ENCODE measurements at regions not wholly inside any gene's neighbourhood (a gene's known extent, or its start where the extent isn't known, plus 50 kb on each side); places are given as distances from the start of the nearest gene placed in this dataset.
A peak's percentile ranks its signal among the peaks of the same experiment; 100 is the strongest.
"Not testable (repeated sequence)": the region's sequence is repeated elsewhere in the genome, so short reads cannot be mapped to it uniquely, and the experiment has no call there.

- DNase-seq, result peak; percentile 82
These were observed 541.2 kb downstream of the NUP35 start for GRCh38 chr2:183665425-183665824.

GRCh38 chr2:183666031-183666430, 541.8 kb downstream of the NUP35 start:
- no peak for DNase-seq

- no peak for DNase-seq
These were observed 547.0 kb downstream of the NUP35 start for GRCh38 chr2:183671233-183671632.

- no peak for DNase-seq
These were observed 554.7 kb downstream of the NUP35 start for GRCh38 chr2:183678908-183679307.

GRCh38 chr2:183680573-183680972, 556.3 kb downstream of the NUP35 start:
- no peak for DNase-seq

- DNase-seq, result no peak
These were observed 560.4 kb downstream of the NUP35 start for GRCh38 chr2:183684686-183685085.

GRCh38 chr2:183696028-183696427, 571.8 kb downstream of the NUP35 start:
- DNase-seq, result no peak

- DNase-seq, result no peak
These were observed 585.6 kb downstream of the NUP35 start for GRCh38 chr2:183709829-183710228.

- no peak for DNase-seq
These were observed 594.0 kb downstream of the NUP35 start for GRCh38 chr2:183718246-183718645.

- DNase-seq, result no peak
These were observed 599.0 kb downstream of the NUP35 start for GRCh38 chr2:183723278-183723677.

- no peak for DNase-seq
These were observed 605.1 kb downstream of the NUP35 start for GRCh38 chr2:183729380-183729779.

- no peak for DNase-seq
These were observed 616.0 kb downstream of the NUP35 start for GRCh38 chr2:183740241-183740640.

GRCh38 chr2:183752571-183752970, 628.3 kb downstream of the NUP35 start:
- no peak for DNase-seq

GRCh38 chr2:183759033-183759432, 634.8 kb downstream of the NUP35 start:
- no peak for DNase-seq

GRCh38 chr2:183773775-183774174, 649.5 kb downstream of the NUP35 start:
- DNase-seq, result no peak

- no peak for DNase-seq
These were observed 655.8 kb downstream of the NUP35 start for GRCh38 chr2:183780072-183780471.

- DNase-seq, result no peak
These were observed 658.2 kb downstream of the NUP35 start for GRCh38 chr2:183782436-183782835.

- DNase-seq, result not testable (repeated sequence)
These were observed 664.6 kb downstream of the NUP35 start for GRCh38 chr2:183788796-183789195.

GRCh38 chr2:183792165-183792924, 668.1 kb downstream of the NUP35 start:
- not testable (repeated sequence) for DNase-seq

GRCh38 chr2:183798535-183798934, 674.3 kb downstream of the NUP35 start:
- no peak for DNase-seq

- DNase-seq, result no peak
These were observed 675.5 kb downstream of the NUP35 start for GRCh38 chr2:183799761-183800160.

GRCh38 chr2:183803596-183803995, 679.4 kb downstream of the NUP35 start:
- no peak for DNase-seq

- DNase-seq, result no peak
These were observed 683.6 kb downstream of the NUP35 start for GRCh38 chr2:183807870-183808269.

- no peak for DNase-seq
These were observed 685.2 kb downstream of the NUP35 start for GRCh38 chr2:183809404-183809803.

- DNase-seq, result no peak
These were observed 687.0 kb downstream of the NUP35 start for GRCh38 chr2:183811281-183811680.
